ENCODE measurements at regions not wholly inside any gene's neighbourhood (a gene's known extent, or its start where the extent isn't known, plus 50 kb on each side); places are given as distances from the start of the nearest gene placed in this dataset.

DNA sequence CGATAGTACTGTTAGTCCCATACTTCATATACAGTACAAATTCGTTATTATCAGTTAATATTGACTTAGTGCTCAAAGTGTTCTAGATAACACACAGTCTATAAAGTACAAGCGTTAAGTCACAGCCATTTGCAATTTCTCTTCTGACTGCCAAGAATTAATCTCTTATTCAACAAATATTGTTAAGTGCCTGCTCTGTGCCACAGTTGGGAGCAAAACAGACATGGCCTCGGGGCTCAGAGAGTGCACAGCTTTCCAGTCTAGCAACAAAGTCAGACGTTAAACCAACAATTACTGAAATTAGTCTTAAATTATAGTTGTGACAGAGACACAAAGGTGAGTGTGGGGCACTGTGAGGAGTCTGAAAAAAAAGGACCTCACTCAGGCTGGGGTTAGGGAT, 113.0 kb upstream of the DPP6 start:
- H2BK5ac ChIP-seq (ENCODE audit: low read depth, low read length, poor library complexity, severe bottlenecking), result no peak overlapping the region
- no peak overlapping the region for H2BK15ac ChIP-seq (ENCODE audit: low read depth, low read length)
- H2AK5ac ChIP-seq (ENCODE audit: low read depth, low read length), result no peak overlapping the region
- no peak overlapping the region for H3K18ac ChIP-seq (ENCODE audit: low read depth, low read length)
- H3K4me1 ChIP-seq (ENCODE audit: control insufficient read depth, insufficient read depth, low read length), result no peaks in the 10 kb centered on the region
- TF ChIP-seq SMC3 (IDR thresholded peaks at IDR 0.05; ENCODE audit: low read depth, low read length), result no peak
- DNase-seq (no peak), ATAC-seq (ENCODE audit: low read depth) (no peak)
- H3K4me2 ChIP-seq (ENCODE audit: low read depth, low read length), result no peak overlapping the region
- dilution Hi-C loops (cut with HindIII; ENCODE audit: low sequenced_read_pairs, unreplicated experiment) (no loop called here), intact Hi-C loops (cut with micrococcal nuclease) (no loop called here), in situ Hi-C loops (cut with MboI; ENCODE audit: low sequenced_read_pairs) (no loop called here)
- no peak overlapping the region for H3K4ac ChIP-seq (ENCODE audit: low read depth, low read length)
- H4K8ac ChIP-seq (ENCODE audit: low read depth in 2 of 2, low read length in 2 of 2), result no peak overlapping the region
- CTCF ChIA-PET, result no interaction called here
- no peak overlapping the region for H3K9ac ChIP-seq (ENCODE audit: low read depth, low read length)
- 0% methylated on average over 1 of the region's 5 CpGs; no CpG with 5 or more reads in 1 of the 2 experiments for WGBS, 2 experiments (ENCODE audit: extremely low coverage in 2 of 2, insufficient read length in 1 of 2)
- no TSS peak for BruUV-seq (replicated peaks)
- no peak overlapping the region for H3K14ac ChIP-seq (replicated peaks; ENCODE audit: low read depth, low read length)
- no peak overlapping the region for H2AFZ ChIP-seq (replicated peaks; ENCODE audit: low read length, poor library complexity)
- no peaks in the 10 kb centered on the region for H3K9me1 ChIP-seq (ENCODE audit: insufficient read depth, low read length)
- no peaks in the 10 kb centered on the region for H3K79me1 ChIP-seq (ENCODE audit: low read depth in 1 of 2, low read length in 2 of 2)
- H3K27me3 ChIP-seq (ENCODE audit: control insufficient read depth, insufficient read depth, low read length), result no peaks in the 10 kb centered on the region
- no peaks in the 10 kb centered on the region for H3K36me3 ChIP-seq (ENCODE audit: control insufficient read depth, insufficient read depth, low read length)
- H2AK9ac ChIP-seq (replicated peaks; ENCODE audit: low read depth, low read length, poor library complexity), result no peak overlapping the region
- H4K20me1 ChIP-seq (ENCODE audit: insufficient read depth, low read length), result no peaks in the 10 kb centered on the region
- H2BK20ac ChIP-seq (ENCODE audit: low read depth, low read length), result no peak overlapping the region
- no peak overlapping the region for H3K4me3 ChIP-seq (ENCODE audit: insufficient read depth, low read depth, low read length)
- peaks cover 38% of the 10 kb centered on the region for H3K9me3 ChIP-seq (ENCODE audit: control insufficient read depth, insufficient read depth, low read length)
- H2BK120ac ChIP-seq (ENCODE audit: low read depth, low read length), result no peak overlapping the region
- no peak overlapping the region for H3K23ac ChIP-seq (ENCODE audit: low read depth, low read length)
- H3K56ac ChIP-seq (ENCODE audit: extremely low read depth, insufficient read depth, low read length), result no peak overlapping the region
- H4K91ac ChIP-seq (ENCODE audit: insufficient read depth, low read depth, low read length), result no peak overlapping the region
- H3K27ac ChIP-seq (ENCODE audit: insufficient read depth, low read length), result no peak overlapping the region
- no peak overlapping the region for H4K5ac ChIP-seq (ENCODE audit: low read depth, low read length)
- POLR2A ChIA-PET (ENCODE audit: unreplicated experiment), result no interaction called here
